Neural progenitor cell (in vitro differentiated cells): ENCODE measurements at regions not wholly inside any gene's neighbourhood (a gene's known extent, or its start where the extent isn't known, plus 50 kb on each side); places are given as distances from the start of the nearest gene placed in this dataset.

ENCODE experiments used
- CTCF ChIP-seq: fragments of 200-600 bp; sonication (generic); IDR thresholded peaks from 2 replicates; pipeline ENCODE4 v1.5.1; 2017; ENCODE audit warnings: antibody characterized with exemption, mild to moderate bottlenecking
- EZH2phosphoT487 ChIP-seq: fragments of 200-600 bp; sonication (generic); IDR thresholded peaks from 2 replicates; pipeline ENCODE4 v1.6.1; 2017; ENCODE audit warnings: antibody characterized with exemption

GRCh38 chr21:18893406-18893805 is 489.8 kb upstream of the TMPRSS15 start:
- TF ChIP-seq CTCF (no peak), EZH2phosphoT487 (no peak)
